NCI-H1417 treated with DMSO at 0.1 percent for 48 hours (cell line): ENCODE measurements at regions not wholly inside any gene's neighbourhood (a gene's known extent, or its start where the extent isn't known, plus 50 kb on each side); places are given as distances from the start of the nearest gene placed in this dataset.
"Not testable (repeated sequence)": the region's sequence is repeated elsewhere in the genome, so short reads cannot be mapped to it uniquely, and the experiment has no call there.

Experiments
- DNase-seq: peaks from one replicate; lab custom pipeline; 2025; lab: John Stamatoyannopoulos, UW

GRCh38 chr3:71925511-71926261 lies 140.7 kb upstream of the PROK2 start:
- not testable (repeated sequence) for DNase-seq

GRCh38 chr3:71924721-71925120 lies 139.8 kb upstream of the PROK2 start:
- no peak for DNase-seq

GRCh38 chr3:71921036-71921435 lies 136.1 kb upstream of the PROK2 start:
- DNase-seq = no peak

GRCh38 chr3:71919572-71919971 lies 134.6 kb upstream of the PROK2 start:
- DNase-seq = no peak

GRCh38 chr3:71917545-71917944 lies 132.6 kb upstream of the PROK2 start:
- DNase-seq = no peak

GRCh38 chr3:71916747-71917369 lies 131.9 kb upstream of the PROK2 start:
- no peak for DNase-seq

GRCh38 chr3:71912839-71913495 lies 128.0 kb upstream of the PROK2 start:
- no peak for DNase-seq

- DNase-seq = no peak
Measured at GRCh38 chr3:71910108-71910507, 125.2 kb upstream of the PROK2 start.

GRCh38 chr3:71907996-71908395 lies 123.0 kb upstream of the PROK2 start:
- no peak for DNase-seq

GRCh38 chr3:71906976-71907375 lies 122.0 kb upstream of the PROK2 start:
- no peak for DNase-seq

GRCh38 chr3:71905426-71905825 lies 120.5 kb upstream of the PROK2 start:
- DNase-seq = no peak

- no peak for DNase-seq
Measured at GRCh38 chr3:71903936-71904335, 119.0 kb upstream of the PROK2 start.

- no peak for DNase-seq
Measured at GRCh38 chr3:71903112-71903495, 118.2 kb upstream of the PROK2 start.

GRCh38 chr3:71902258-71903111 lies 117.5 kb upstream of the PROK2 start:
- DNase-seq = no peak

- no peak for DNase-seq
Measured at GRCh38 chr3:71901645-71902044, 116.7 kb upstream of the PROK2 start.

- DNase-seq = no peak
Measured at GRCh38 chr3:71900057-71900456, 115.1 kb upstream of the PROK2 start.

- DNase-seq = no peak
Measured at GRCh38 chr3:71896751-71897150, 111.8 kb upstream of the PROK2 start.

- DNase-seq = no peak
Measured at GRCh38 chr3:71893702-71894479, 108.9 kb upstream of the PROK2 start.

- DNase-seq = no peak
Measured at GRCh38 chr3:71893122-71893521, 108.2 kb upstream of the PROK2 start.

GRCh38 chr3:71891483-71891882 lies 106.5 kb upstream of the PROK2 start:
- no peak for DNase-seq

- DNase-seq = no peak
Measured at GRCh38 chr3:71890356-71890931, 105.5 kb upstream of the PROK2 start.
